Upper lobe of right lung (tissue), 1 donor: ENCODE measurements at regions not wholly inside any gene's neighbourhood (a gene's known extent, or its start where the extent isn't known, plus 50 kb on each side); places are given as distances from the start of the nearest gene placed in this dataset.

Experiments used
- ATAC-seq: fragments of 200-7000 bp; cut with Tn5 transposase; one replicate; pipeline ENCODE4 v1.9.1; 2020; ENCODE audit warnings: mild to moderate bottlenecking, moderate library complexity
- DNase-seq: peaks from one replicate; pipeline ENCODE4 v3.0.0-alpha.2; 2020
- H3K27ac ChIP-seq: fragments of 200-600 bp; one replicate; pipeline ENCODE4 v1.8.0; 2022
- H3K27me3 ChIP-seq: fragments of 200-600 bp; one replicate; pipeline ENCODE4 v1.8.0; 2022; ENCODE audit warnings: mild to moderate bottlenecking
- H3K36me3 ChIP-seq: fragments of 200-600 bp; one replicate; pipeline ENCODE4 v1.8.0; 2022
- H3K4me1 ChIP-seq: fragments of 200-600 bp; one replicate; pipeline ENCODE4 v1.8.0; 2022
- H3K4me3 ChIP-seq: fragments of 200-600 bp; one replicate; pipeline ENCODE4 v1.8.0; 2022; ENCODE audit warnings: mild to moderate bottlenecking
- H3K9me3 ChIP-seq: fragments of 200-600 bp; one replicate; pipeline ENCODE4 v1.8.0; 2022
- intact Hi-C: fragments of 100-400 bp; cut with DNase I; formaldehyde crosslinking; loops from one replicate; pipeline ENCODE4 v1.11.0; 2022
- TF ChIP-seq, protein P1 (sequence below): fragments of 200-600 bp; IDR thresholded peaks from one replicate; pipeline ENCODE4 v1.8.0; 2022; ENCODE audit warnings: antibody characterized with exemption
- donor health status: DM: no; HTN: yes; CAD: no; lungs with severe emphysema.

DNA sequence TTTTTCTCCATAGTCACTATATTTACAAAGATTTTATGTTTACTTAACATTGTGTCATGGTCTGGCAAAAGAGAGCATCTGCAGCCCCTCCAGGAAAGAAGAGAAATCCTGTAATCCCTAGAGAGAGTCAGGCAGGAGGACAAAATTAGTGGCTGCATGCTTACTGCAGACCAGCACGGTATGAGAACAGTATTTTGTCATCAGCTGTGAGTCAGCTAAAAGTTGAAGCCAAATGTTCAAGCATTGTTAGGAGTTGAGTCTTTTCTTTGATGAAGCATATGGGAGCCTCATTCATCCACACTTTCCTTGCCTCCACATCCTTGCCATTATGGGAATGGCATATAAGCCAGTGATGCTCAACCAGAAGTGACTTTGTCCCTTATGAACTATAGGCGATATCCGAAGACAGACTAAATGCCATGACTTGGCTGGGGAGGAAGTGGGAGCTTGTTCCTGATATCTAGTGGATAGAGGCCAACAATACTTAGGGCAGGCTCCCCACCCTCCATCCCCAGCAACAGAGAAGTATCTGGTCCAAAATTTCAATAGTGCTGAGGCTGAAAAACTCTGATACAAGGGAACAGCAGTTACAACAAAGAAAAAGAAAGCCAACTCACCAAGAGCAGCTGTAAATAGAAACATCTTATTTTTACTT, 112.0 kb upstream of the OR5AK2 start:
- Histone ChIP-seq H3K27ac (no peak overlapping the region), H3K4me3 (no peak overlapping the region), H3K4me1 (no peaks in the 10 kb centered on the region), H3K36me3 (no peaks in the 10 kb centered on the region), H3K9me3 (no peaks in the 10 kb centered on the region), H3K27me3 (no peaks in the 10 kb centered on the region)
- no peak for DNase-seq
- intact Hi-C loops, result no loop called here
- no peak for ATAC-seq
- TF ChIP-seq, protein P1, sequence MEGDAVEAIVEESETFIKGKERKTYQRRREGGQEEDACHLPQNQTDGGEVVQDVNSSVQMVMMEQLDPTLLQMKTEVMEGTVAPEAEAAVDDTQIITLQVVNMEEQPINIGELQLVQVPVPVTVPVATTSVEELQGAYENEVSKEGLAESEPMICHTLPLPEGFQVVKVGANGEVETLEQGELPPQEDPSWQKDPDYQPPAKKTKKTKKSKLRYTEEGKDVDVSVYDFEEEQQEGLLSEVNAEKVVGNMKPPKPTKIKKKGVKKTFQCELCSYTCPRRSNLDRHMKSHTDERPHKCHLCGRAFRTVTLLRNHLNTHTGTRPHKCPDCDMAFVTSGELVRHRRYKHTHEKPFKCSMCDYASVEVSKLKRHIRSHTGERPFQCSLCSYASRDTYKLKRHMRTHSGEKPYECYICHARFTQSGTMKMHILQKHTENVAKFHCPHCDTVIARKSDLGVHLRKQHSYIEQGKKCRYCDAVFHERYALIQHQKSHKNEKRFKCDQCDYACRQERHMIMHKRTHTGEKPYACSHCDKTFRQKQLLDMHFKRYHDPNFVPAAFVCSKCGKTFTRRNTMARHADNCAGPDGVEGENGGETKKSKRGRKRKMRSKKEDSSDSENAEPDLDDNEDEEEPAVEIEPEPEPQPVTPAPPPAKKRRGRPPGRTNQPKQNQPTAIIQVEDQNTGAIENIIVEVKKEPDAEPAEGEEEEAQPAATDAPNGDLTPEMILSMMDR, result no peak

DNA sequence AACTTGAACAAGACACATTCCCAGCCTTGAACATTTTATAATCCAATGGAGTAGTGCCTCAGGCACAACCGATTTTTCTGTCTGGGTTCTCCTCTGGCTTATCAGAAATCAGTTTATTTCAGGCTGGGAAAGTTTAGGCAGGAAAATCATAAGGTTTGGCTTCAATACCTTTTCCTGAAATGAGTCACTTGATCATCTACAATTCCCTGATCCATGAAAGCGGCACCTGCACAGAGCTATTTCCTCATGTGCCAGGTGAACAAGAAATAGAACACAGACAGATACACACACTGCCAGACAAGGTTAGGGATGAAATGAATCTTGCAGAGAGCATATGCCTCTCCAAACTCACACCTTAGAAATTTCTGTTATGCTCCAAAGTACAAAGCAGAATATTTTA, 106.7 kb upstream of the OR9G4 start:
- H3K9me3 ChIP-seq, result no peaks in the 10 kb centered on the region
- intact Hi-C loops, result no loop called here
- no peak overlapping the region for H3K4me3 ChIP-seq
- no peaks in the 10 kb centered on the region for H3K27me3 ChIP-seq
- no peak overlapping the region for H3K27ac ChIP-seq
- ATAC-seq, result no peak
- DNase-seq, result no peak
- H3K4me1 ChIP-seq, result no peaks in the 10 kb centered on the region
- H3K36me3 ChIP-seq, result no peaks in the 10 kb centered on the region
- TF ChIP-seq, protein P1, result no peak

DNA sequence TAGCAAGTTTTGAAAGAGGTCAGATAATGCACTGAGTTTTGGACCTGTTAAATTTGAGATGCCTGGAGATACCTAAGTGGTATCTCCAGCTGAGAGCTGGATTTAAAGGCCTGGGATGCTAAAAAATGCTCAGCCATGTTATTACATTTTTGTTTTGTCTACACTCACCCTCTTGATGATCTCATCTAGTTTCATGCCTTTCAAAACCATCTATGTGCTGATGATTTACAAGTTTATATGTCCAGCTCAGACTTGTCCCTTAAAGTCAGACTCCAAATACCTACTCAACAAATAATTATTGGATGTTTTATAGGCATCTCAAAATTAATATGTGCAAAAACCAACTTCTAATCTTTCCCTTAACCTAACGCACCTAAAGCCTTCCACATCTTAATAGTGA, 103.6 kb upstream of the OR9G4 start:
- Histone ChIP-seq H3K27me3 (no peaks in the 10 kb centered on the region), H3K36me3 (no peaks in the 10 kb centered on the region), H3K4me3 (no peak overlapping the region), H3K27ac (no peak overlapping the region), H3K4me1 (no peaks in the 10 kb centered on the region), H3K9me3 (no peaks in the 10 kb centered on the region)
- TF ChIP-seq, protein P1, result no peak
- DNase-seq (no peak), ATAC-seq (no peak)
- intact Hi-C loops, result no loop called here

DNA sequence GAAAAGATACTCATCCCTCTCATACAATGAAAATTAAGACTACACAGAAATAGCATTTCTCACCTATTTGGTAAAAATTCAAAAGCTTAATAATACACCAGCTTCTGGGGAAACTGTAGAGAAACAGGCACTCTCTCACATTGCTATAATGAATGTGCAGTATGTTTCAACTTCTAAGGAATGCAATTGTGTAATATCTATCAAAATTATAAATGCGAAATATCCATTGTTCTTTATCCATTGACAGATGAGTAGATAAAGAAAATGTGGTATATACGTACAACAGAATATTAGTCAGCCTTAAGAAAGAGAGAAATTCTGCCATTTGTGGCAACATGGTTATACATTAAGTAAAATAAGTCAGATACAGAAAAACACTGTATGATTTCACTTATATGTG, 101.4 kb upstream of the OR9G4 start:
- intact Hi-C loops, result no loop called here
- Histone ChIP-seq H3K27me3 (no peaks in the 10 kb centered on the region), H3K36me3 (no peaks in the 10 kb centered on the region), H3K27ac (no peak overlapping the region), H3K4me3 (no peak overlapping the region), H3K4me1 (no peaks in the 10 kb centered on the region), H3K9me3 (no peaks in the 10 kb centered on the region)
- TF ChIP-seq, protein P1, result no peak
- no peak for ATAC-seq
- DNase-seq, result no peak

DNA sequence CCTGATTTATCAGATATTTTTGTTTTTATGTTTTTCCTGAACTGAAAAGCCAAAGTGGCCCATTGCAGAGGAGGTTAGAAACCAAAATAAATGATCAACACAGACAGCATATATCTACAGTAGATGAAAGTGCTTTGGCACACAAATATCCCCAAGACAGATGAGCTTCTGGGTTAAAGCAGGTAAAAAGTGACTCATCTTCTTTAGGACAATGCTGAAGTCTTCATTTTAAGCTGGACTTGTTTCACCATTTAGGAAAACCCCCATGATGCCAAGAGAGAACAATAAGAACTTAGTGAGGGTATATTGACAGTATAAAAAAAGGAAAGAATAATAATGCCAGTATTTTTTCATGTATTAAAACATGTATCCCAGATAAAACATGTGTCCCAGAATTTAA, 100.8 kb upstream of the OR9G4 start:
- Histone ChIP-seq H3K4me1 (no peaks in the 10 kb centered on the region), H3K27me3 (no peaks in the 10 kb centered on the region), H3K4me3 (no peak overlapping the region), H3K9me3 (no peaks in the 10 kb centered on the region), H3K36me3 (no peaks in the 10 kb centered on the region), H3K27ac (no peak overlapping the region)
- ATAC-seq, result no peak
- TF ChIP-seq, protein P1, result no peak
- intact Hi-C loops, result no loop called here
- DNase-seq, result no peak
